WERI-Rb-1 (cell line): ENCODE measurements at regions not wholly inside any gene's neighbourhood (a gene's known extent, or its start where the extent isn't known, plus 50 kb on each side); places are given as distances from the start of the nearest gene placed in this dataset.

Source experiments
- DNase-seq: peaks from one replicate; pipeline ENCODE4 v3.0.0-alpha.2; 2020
- H3K27ac ChIP-seq: fragments of 250-450 bp; sonication (Bioruptor Pico); 2 replicates; pipeline ENCODE4 v1.5.1; 2020; ENCODE audit warnings: mild to moderate bottlenecking, moderate library complexity
- H3K27me3 ChIP-seq: fragments of 250-450 bp; sonication (Bioruptor Pico); 2 replicates; pipeline ENCODE4 v1.5.1; 2021; ENCODE audit warnings: mild to moderate bottlenecking, low read depth, moderate library complexity; ENCODE audit not compliant: insufficient read depth, severe bottlenecking
- H3K36me3 ChIP-seq: fragments of 250-450 bp; sonication (Bioruptor Pico); 2 replicates; pipeline ENCODE4 v1.5.1; 2020; ENCODE audit warnings: mild to moderate bottlenecking, moderate library complexity
- H3K4me3 ChIP-seq: 2 replicates; pipeline ENCODE4 v1.5.1; 2011; ENCODE audit warnings: low read depth, mild to moderate bottlenecking, control low read depth, low read length
- H3K9me3 ChIP-seq: fragments of 250-450 bp; sonication (Bioruptor Pico); 2 replicates; pipeline ENCODE4 v1.5.1; 2021; ENCODE audit warnings: mild to moderate bottlenecking, moderate library complexity; ENCODE audit not compliant: severe bottlenecking
- TF ChIP-seq, protein P1 (sequence below): IDR thresholded peaks from 2 replicates; pipeline ENCODE4 v1.5.1; 2011; ENCODE audit warnings: low read depth, mild to moderate bottlenecking, control low read depth, inconsistent platforms, low read length

DNA sequence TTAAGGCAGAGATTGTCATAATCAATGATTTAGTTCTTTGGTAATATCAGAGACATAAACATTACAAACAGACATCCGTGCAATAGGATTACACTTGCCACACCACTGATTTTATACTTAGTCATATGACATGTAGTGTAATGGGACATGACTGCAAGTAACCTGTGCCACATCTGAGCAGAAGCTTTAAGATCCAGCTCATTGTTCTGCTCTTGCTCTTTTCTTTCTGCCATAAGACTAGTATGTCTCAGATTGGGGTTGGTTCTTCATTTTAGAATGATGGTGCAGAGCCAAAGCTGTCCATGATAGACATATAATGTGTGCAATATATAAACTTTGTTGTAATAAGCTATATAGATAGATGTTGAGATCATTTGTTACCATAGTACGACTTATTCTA is 119.7 kb upstream of the SEMA3A start:
- no peak for DNase-seq
- Histone ChIP-seq H3K9me3 (no peaks in the 10 kb centered on the region), H3K27ac (no peak overlapping the region), H3K27me3 (no peaks in the 10 kb centered on the region), H3K36me3 (no peaks in the 10 kb centered on the region), H3K4me3 (no peak overlapping the region)
- TF ChIP-seq, protein P1, sequence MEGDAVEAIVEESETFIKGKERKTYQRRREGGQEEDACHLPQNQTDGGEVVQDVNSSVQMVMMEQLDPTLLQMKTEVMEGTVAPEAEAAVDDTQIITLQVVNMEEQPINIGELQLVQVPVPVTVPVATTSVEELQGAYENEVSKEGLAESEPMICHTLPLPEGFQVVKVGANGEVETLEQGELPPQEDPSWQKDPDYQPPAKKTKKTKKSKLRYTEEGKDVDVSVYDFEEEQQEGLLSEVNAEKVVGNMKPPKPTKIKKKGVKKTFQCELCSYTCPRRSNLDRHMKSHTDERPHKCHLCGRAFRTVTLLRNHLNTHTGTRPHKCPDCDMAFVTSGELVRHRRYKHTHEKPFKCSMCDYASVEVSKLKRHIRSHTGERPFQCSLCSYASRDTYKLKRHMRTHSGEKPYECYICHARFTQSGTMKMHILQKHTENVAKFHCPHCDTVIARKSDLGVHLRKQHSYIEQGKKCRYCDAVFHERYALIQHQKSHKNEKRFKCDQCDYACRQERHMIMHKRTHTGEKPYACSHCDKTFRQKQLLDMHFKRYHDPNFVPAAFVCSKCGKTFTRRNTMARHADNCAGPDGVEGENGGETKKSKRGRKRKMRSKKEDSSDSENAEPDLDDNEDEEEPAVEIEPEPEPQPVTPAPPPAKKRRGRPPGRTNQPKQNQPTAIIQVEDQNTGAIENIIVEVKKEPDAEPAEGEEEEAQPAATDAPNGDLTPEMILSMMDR = no peak

DNA sequence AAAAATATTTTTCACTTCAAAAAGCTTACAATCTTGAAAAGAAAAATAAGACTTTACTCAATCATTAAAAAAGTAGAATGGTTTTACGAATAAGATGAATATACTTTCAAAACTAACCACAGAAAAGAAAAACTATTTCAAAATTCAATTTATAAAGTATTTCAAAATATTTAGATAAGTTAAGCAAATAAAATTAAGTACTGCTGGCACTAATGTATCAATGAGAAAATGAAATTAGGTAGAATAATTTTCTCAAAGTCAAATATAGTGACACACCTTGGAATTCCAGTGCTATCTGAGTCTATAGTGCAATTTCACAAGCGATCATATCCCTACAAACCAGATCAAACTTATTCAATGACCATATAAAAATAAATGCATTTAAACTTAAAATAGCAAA is 109.8 kb upstream of the SEMA3A start:
- DNase-seq = no peak
- Histone ChIP-seq H3K27me3 (no peaks in the 10 kb centered on the region), H3K27ac (no peak overlapping the region), H3K36me3 (no peaks in the 10 kb centered on the region), H3K9me3 (no peaks in the 10 kb centered on the region), H3K4me3 (no peak overlapping the region)
- TF ChIP-seq, protein P1 = no peak

DNA sequence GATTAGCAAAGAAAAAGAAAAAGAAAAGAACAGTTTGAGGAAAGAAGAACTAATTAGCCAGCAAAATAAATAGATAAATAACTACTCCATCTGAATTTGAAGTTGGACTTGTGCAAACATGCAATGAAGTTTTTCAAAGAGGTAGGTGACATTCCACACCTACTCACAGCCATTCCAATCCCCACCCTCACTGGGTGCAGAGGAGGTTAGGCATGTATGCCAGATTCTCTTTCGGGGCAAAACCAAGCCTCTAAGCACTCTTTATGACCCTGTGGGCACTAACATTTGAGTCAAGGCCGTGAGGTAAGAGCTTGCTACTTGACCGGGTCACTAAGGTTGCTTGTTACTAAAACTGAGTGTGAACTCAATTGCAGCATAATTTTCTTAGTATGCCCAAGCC is 108.4 kb upstream of the SEMA3A start:
- Histone ChIP-seq H3K27me3 (no peaks in the 10 kb centered on the region), H3K27ac (no peak overlapping the region)
- TF ChIP-seq, protein P1 = no peak

DNA sequence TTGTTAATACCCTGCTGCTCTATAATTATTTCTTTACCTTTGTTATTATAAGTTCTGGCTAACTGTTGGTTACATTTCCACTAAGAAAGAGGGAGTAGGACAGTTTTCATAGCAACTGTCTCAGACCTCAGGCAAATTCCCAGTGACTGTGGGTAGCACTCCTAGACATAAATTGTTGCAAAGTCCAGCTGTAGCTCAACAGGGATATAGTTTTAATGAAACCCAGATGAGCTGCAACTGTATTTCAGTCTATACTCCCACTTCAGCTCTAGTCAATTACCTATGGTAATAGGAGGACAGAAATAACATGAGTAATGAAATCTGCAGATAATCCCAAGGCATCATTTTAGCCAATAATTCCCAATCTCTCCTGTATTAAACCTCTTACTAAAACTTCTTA is 103.0 kb upstream of the SEMA3A start:
- Histone ChIP-seq H3K9me3 (no peaks in the 10 kb centered on the region), H3K4me3 (no peak overlapping the region), H3K27me3 (no peaks in the 10 kb centered on the region), H3K27ac (no peak overlapping the region), H3K36me3 (no peaks in the 10 kb centered on the region)
- DNase-seq = no peak
- TF ChIP-seq, protein P1 = no peak

More for the DNA sequence above, 108.4 kb upstream of the SEMA3A start:
- H3K4me3 ChIP-seq = no peak overlapping the region
- no peak for DNase-seq
- H3K9me3 ChIP-seq = no peaks in the 10 kb centered on the region
- no peaks in the 10 kb centered on the region for H3K36me3 ChIP-seq

DNA sequence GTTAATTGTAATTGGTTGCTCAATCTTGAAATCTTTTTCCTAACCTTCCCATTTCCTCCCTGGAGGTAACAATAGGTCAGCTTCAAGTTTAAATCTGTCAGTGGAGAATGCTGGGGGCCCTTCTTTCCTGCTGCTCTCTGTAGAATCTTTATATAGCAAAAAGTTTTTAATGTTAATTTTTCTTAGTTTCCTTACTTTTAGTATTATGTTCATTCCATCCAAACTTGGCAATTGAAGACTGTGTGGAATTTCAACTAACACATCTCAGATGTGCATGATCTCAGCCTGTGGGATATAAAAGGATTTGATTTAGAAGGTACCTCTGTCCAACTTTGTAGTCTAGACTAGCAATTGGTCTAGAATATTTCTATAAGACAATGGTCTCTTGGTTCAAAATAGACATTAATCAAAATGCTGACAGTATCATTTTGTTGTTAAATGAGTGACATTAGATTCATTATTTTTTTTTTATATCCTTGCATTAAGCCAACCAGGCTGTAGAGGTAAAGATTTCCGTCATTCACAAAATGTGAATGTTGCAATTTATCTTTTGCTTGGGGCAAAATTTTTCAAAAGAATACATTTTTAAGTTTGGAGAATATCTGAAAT is 100.4 kb upstream of the SEMA3A start:
- no peaks in the 10 kb centered on the region for H3K27me3 ChIP-seq
- DNase-seq = no peak
- H3K36me3 ChIP-seq = no peaks in the 10 kb centered on the region
- H3K4me3 ChIP-seq = no peak overlapping the region
- TF ChIP-seq, protein P1 = no peak
- H3K9me3 ChIP-seq = no peaks in the 10 kb centered on the region
- no peak overlapping the region for H3K27ac ChIP-seq

DNA sequence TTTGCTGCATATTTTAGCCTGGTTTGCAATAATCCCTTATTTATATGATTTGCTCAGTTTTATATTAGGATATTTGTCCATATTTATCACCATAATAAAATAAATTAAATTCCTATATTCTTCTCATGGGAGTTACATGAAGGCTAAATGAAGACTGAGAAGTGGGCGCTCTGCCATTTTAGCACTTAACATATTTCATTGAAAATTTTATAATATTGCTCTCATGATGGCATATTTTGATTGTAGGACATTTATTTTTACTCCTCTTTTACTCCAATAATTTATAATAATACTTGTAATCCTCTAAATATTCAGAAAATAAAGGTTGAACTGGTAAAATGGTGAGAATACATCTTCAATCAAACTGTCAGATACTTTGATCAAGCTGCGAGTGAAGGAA is 99.8 kb upstream of the SEMA3A start:
- Histone ChIP-seq H3K36me3 (no peaks in the 10 kb centered on the region), H3K9me3 (no peaks in the 10 kb centered on the region), H3K27ac (no peak overlapping the region), H3K4me3 (no peak overlapping the region), H3K27me3 (no peaks in the 10 kb centered on the region)
- no peak for DNase-seq
- TF ChIP-seq, protein P1 = no peak
